Cardiac fibroblast (primary cell): ENCODE measurements at regions not wholly inside any gene's neighbourhood (a gene's known extent, or its start where the extent isn't known, plus 50 kb on each side); places are given as distances from the start of the nearest gene placed in this dataset.

ENCODE experiments used
- DNase-seq, 2 donors: peaks; one replicate each; pipeline versions ENCODE4 v3.0.0 to v3.0.0-alpha.2; 2010; ENCODE audit warnings: low read depth in 2 of 2
- H3K4me3 ChIP-seq, 2 donors: replicated peaks in 1 of 2; 1 replicate in 1 of 2; 2 replicates in 1 of 2; pipeline ENCODE4 v1.5.1; 2011; ENCODE audit warnings: low read depth in 2 of 2, low read length in 2 of 2, mild to moderate bottlenecking in 2 of 2, moderate library complexity in 1 of 2
- TF ChIP-seq, protein P1 (sequence below): IDR thresholded peaks from one replicate; pipeline ENCODE4 v1.5.1; 2011; ENCODE audit warnings: low read depth, mild to moderate bottlenecking, low read length, inconsistent platforms

DNA sequence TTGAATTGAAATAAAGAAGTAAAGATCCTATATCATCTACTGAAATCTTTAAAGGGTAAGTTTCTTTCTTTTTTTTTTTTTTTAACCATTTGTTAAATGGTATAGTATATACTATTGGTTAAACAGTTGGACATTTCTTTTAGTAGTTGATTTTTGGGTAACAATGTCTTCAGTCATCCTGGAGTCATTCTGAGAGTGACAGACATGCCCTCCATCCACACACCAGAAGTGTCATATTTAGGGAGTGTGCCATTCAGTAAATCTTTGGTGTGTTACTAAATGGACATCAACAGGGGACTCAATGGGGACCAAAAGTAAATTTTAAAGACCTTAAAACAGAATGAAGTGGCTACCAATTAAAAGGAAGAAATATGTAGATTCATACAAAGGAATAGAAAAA is 50.8 kb upstream of the SLC39A10 start:
- H3K4me3 ChIP-seq, result no peak overlapping the region
- DNase-seq, result no peak
- TF ChIP-seq, protein P1, sequence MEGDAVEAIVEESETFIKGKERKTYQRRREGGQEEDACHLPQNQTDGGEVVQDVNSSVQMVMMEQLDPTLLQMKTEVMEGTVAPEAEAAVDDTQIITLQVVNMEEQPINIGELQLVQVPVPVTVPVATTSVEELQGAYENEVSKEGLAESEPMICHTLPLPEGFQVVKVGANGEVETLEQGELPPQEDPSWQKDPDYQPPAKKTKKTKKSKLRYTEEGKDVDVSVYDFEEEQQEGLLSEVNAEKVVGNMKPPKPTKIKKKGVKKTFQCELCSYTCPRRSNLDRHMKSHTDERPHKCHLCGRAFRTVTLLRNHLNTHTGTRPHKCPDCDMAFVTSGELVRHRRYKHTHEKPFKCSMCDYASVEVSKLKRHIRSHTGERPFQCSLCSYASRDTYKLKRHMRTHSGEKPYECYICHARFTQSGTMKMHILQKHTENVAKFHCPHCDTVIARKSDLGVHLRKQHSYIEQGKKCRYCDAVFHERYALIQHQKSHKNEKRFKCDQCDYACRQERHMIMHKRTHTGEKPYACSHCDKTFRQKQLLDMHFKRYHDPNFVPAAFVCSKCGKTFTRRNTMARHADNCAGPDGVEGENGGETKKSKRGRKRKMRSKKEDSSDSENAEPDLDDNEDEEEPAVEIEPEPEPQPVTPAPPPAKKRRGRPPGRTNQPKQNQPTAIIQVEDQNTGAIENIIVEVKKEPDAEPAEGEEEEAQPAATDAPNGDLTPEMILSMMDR, result no peak

DNA sequence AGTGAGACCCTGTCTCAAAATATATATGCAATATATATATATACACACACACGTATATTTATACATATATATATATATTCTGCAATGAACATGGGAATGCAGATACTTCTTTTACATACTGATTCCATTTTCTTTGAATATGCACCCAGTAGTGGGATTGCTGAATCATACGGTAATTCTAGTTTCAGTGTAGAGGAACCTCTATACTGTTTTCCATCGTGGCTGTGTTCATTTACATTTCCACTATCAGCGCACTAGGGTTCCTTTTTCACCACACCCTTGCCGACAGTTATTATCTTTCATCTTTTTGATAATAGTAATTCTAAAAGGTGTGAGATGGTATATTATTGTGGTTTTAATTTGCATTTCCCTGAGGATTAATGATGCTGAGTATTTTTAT is 52.3 kb upstream of the SLC39A10 start:
- DNase-seq, result no peak
- no peak overlapping the region for H3K4me3 ChIP-seq
- TF ChIP-seq, protein P1, result no peak

DNA sequence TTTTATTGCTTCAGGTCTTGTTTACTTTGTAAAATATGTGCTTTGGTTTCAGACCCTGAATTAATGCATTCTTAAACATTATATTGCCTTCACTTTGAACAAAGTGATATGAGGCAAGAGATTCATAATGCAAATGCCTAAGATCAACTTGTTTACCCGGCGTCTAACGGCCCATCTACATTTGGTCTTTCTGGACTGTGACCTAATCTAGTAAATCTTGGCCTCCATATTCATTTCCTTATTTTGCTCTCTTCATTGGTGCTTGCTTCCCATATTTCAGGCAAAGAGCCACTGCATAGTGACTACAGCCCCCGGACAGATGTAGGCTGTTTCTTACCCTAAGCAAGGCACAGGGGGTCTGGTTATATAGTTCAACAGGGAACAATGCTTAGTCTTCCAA is 53.0 kb upstream of the SLC39A10 start:
- TF ChIP-seq, protein P1, result no peak
- DNase-seq, result no peak
- H3K4me3 ChIP-seq, result no peak overlapping the region

DNA sequence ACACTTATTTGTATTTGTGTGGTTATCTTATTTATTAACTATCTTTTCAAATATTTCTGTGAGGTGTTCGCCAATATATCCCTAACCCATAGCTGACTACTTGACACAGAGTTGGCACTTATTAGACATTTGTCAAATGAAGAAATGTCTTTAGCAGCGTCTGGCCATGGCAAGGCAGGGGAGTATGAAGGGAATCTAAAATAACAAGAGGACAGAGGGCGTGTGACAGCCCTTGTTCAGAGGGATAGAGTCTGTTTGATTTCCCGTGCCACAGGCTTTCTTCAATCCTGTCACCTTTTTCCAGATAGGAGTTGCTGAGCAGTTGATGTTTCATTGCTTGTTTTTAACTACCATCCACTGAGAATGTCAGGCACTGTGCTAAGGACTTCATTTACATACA is 53.6 kb upstream of the SLC39A10 start:
- no peak for DNase-seq
- TF ChIP-seq, protein P1, result no peak
- no peak overlapping the region for H3K4me3 ChIP-seq

DNA sequence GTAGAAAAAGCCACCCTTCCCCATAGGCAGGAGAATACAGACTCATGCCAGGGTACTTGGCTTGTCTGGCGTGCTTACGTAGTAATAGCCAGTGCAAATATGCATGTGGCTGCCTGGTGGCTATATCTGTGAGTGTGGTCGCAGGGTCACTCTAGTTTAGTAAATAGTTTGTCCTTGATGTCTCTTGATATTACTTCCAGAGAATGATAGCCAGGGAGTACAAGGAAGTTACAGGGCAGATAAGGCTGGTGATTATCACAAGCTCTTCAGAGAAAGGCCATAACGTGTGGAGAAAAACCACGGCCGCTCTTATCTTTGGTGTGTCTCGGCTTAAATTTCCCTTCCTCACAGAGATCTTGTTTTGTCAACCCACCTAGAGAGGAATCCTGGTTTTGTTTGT is 54.3 kb upstream of the SLC39A10 start:
- TF ChIP-seq, protein P1, result no peak
- H3K4me3 ChIP-seq, result no peak overlapping the region
- DNase-seq, result no peak

DNA sequence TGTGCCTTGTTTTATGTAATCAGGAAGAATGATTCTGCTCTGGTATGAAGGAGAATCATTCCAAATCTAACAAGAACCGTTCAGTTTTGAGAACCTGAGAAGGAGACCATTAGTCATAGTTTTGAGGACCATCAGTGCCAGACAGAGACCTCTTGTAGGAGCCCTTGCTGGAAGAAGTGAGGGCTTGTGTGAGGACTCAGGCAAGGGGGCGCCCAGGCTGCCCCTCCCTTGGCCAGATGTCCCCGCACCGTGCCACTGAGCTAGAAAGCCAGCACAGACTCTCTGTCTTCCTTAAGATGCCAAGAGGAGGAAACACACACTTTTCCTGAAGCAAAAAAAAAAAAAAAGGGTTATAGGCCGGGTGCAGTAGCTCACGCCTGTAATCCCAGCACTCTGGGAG is 55.7 kb upstream of the SLC39A10 start:
- TF ChIP-seq, protein P1, result no peak
- H3K4me3 ChIP-seq, result no peak overlapping the region
- DNase-seq, result no peak

DNA sequence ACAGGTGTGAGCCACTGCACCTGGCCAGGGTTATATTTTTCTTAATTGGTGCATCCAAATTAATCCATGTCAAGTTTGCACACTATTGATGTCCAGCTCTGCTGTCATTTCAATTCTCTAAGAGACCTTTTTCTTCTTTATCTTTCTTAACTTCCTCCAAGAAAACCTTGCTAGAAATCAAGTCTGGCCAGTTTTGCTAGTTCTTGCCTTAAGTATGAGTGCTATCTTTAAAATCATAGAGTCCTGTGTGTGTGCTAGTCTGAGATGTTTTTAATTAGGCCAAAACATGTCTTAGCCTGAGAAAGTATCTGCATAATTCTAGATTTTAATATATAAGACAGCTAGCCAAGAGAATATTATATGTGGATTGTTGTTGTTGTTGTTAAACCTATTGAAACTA is 56.2 kb upstream of the SLC39A10 start:
- TF ChIP-seq, protein P1, result no peak
- DNase-seq, result no peak
- H3K4me3 ChIP-seq, result no peak overlapping the region
